ENCODE measurements at regions not wholly inside any gene's neighbourhood (a gene's known extent, or its start where the extent isn't known, plus 50 kb on each side); places are given as distances from the start of the nearest gene placed in this dataset.

GRCh38 chr13:71079638-71080037 is 787.4 kb downstream of the DACH1 start:
- Histone ChIP-seq H2AFZ (ENCODE audit: control insufficient read depth, low read length) (no peak overlapping the region), H3K36me3 (ENCODE audit: control insufficient read depth in 2 of 2, extremely low read depth in 1 of 2, insufficient read depth in 2 of 2, low read length in 2 of 2) (no peaks in the 10 kb centered on the region), H3K27ac (ENCODE audit: control insufficient read depth, insufficient read depth, low read length) (no peak overlapping the region), H3K27me3 (ENCODE audit: control insufficient read depth, extremely low read depth, insufficient read depth, low read length) (no peaks in the 10 kb centered on the region), H3K4me1 (ENCODE audit: control insufficient read depth, extremely low read depth, insufficient read depth, low read length) (no peaks in the 10 kb centered on the region), H3K9ac (ENCODE audit: control insufficient read depth, extremely low read depth, insufficient read depth, low read length) (no peak overlapping the region), H3K4me3 (ENCODE audit: control insufficient read depth in 2 of 3, extremely low read depth in 1 of 3, insufficient read depth in 2 of 3, low read depth in 1 of 3, low read length in 3 of 3) (no peak overlapping the region), H3K9me1 (ENCODE audit: control insufficient read depth, extremely low read depth, insufficient read depth, low read length) (no peaks in the 10 kb centered on the region), H4K20me1 (ENCODE audit: control insufficient read depth, extremely low read depth, insufficient read depth, low read length) (no peaks in the 10 kb centered on the region), H3K4me2 (ENCODE audit: control insufficient read depth, extremely low read depth, insufficient read depth, low read depth, low read length) (no peak overlapping the region), H3K79me2 (ENCODE audit: control insufficient read depth, insufficient read depth, low read length) (no peaks in the 10 kb centered on the region), H3K9me3 (ENCODE audit: control insufficient read depth, low read depth, low read length) (no peaks in the 10 kb centered on the region)
- no peak for TF ChIP-seq EZH2 (IDR thresholded peaks at IDR 0.05; ENCODE audit: low read length)
- no peak for TF ChIP-seq CTCF (optimal IDR thresholded peaks at IDR 0.05 in 1 of 3, IDR thresholded peaks at IDR 0.05 in 1 of 3, conservative IDR thresholded peaks at IDR 0.05 in 1 of 3; ENCODE audit: extremely low read depth in 1 of 3, insufficient read depth in 2 of 3, low read length in 3 of 3)
- dilution Hi-C loops (cut with MboI; ENCODE audit: extremely low pct_ligation_motif_present, low sequenced_read_pairs): no loop called here
- DNase-seq (ENCODE audit: low read depth, low spot score): no peak
- no peak for FAIRE-seq

GRCh38 chr13:71068041-71068440 is 799.0 kb downstream of the DACH1 start:
- TF ChIP-seq EZH2 (IDR thresholded peaks at IDR 0.05; ENCODE audit: low read length) (no peak), CTCF (optimal IDR thresholded peaks at IDR 0.05 in 1 of 3, IDR thresholded peaks at IDR 0.05 in 1 of 3, conservative IDR thresholded peaks at IDR 0.05 in 1 of 3; ENCODE audit: extremely low read depth in 1 of 3, insufficient read depth in 2 of 3, low read length in 3 of 3) (no peak)
- DNase-seq (ENCODE audit: low read depth, low spot score) (no peak), FAIRE-seq (no peak)
- no peak overlapping the region for H2AFZ ChIP-seq (ENCODE audit: control insufficient read depth, low read length)
- H3K27me3 ChIP-seq (ENCODE audit: control insufficient read depth, extremely low read depth, insufficient read depth, low read length): no peaks in the 10 kb centered on the region
- H3K4me3 ChIP-seq (ENCODE audit: control insufficient read depth in 2 of 3, extremely low read depth in 1 of 3, insufficient read depth in 2 of 3, low read depth in 1 of 3, low read length in 3 of 3): no peak overlapping the region
- H4K20me1 ChIP-seq (ENCODE audit: control insufficient read depth, extremely low read depth, insufficient read depth, low read length): no peaks in the 10 kb centered on the region
- no peaks in the 10 kb centered on the region for H3K9me1 ChIP-seq (ENCODE audit: control insufficient read depth, extremely low read depth, insufficient read depth, low read length)
- H3K9ac ChIP-seq (ENCODE audit: control insufficient read depth, extremely low read depth, insufficient read depth, low read length): no peak overlapping the region
- H3K79me2 ChIP-seq (ENCODE audit: control insufficient read depth, insufficient read depth, low read length): no peaks in the 10 kb centered on the region
- H3K4me2 ChIP-seq (ENCODE audit: control insufficient read depth, extremely low read depth, insufficient read depth, low read depth, low read length): no peak overlapping the region
- H3K9me3 ChIP-seq (ENCODE audit: control insufficient read depth, low read depth, low read length): no peaks in the 10 kb centered on the region
- dilution Hi-C loops (cut with MboI; ENCODE audit: extremely low pct_ligation_motif_present, low sequenced_read_pairs): no loop called here
- no peak overlapping the region for H3K27ac ChIP-seq (ENCODE audit: control insufficient read depth, insufficient read depth, low read length)
- H3K4me1 ChIP-seq (ENCODE audit: control insufficient read depth, extremely low read depth, insufficient read depth, low read length): no peaks in the 10 kb centered on the region
- H3K36me3 ChIP-seq (ENCODE audit: control insufficient read depth in 2 of 2, extremely low read depth in 1 of 2, insufficient read depth in 2 of 2, low read length in 2 of 2): no peaks in the 10 kb centered on the region
